ACHN (cell line): ENCODE measurements at regions not wholly inside any gene's neighbourhood (a gene's known extent, or its start where the extent isn't known, plus 50 kb on each side); places are given as distances from the start of the nearest gene placed in this dataset.

Experiments used
- DNase-seq: peaks from one replicate; pipeline ENCODE4 v3.0.0-alpha.2; 2015
- in situ Hi-C: cut with HindIII; loops from 2 replicates; pipeline ENCODE4 v1.10.0; 2017; ENCODE audit warnings: low sequenced_read_pairs, low pct_ligation_motif_present, low pct_unique_long_range_greater_than_20kb

- in situ Hi-C loops = no loop called here
- DNase-seq = no peak
These were observed 667.3 kb downstream of the PTPRU start for GRCh38 chr1:29903548-29904166.

- DNase-seq = no peak
- in situ Hi-C loops = no loop called here
These were observed 665.5 kb downstream of the PTPRU start for GRCh38 chr1:29901624-29902325.

- in situ Hi-C loops = no loop called here
- no peak for DNase-seq
These were observed 664.4 kb downstream of the PTPRU start for GRCh38 chr1:29900712-29901111.

GRCh38 chr1:29900104-29900679 lies 663.9 kb downstream of the PTPRU start:
- no peak for DNase-seq
- in situ Hi-C loops = no loop called here

- DNase-seq = no peak
- in situ Hi-C loops = no loop called here
These were observed 660.7 kb downstream of the PTPRU start for GRCh38 chr1:29896791-29897714.

- DNase-seq = no peak
- in situ Hi-C loops = no loop called here
These were observed 660.0 kb downstream of the PTPRU start for GRCh38 chr1:29896300-29896699.

- in situ Hi-C loops = no loop called here
- DNase-seq = no peak
These were observed 658.9 kb downstream of the PTPRU start for GRCh38 chr1:29895201-29895600.

- in situ Hi-C loops = no loop called here
- no peak for DNase-seq
These were observed 658.0 kb downstream of the PTPRU start for GRCh38 chr1:29894311-29894710.

GRCh38 chr1:29893806-29894205 lies 657.5 kb downstream of the PTPRU start:
- in situ Hi-C loops = no loop called here
- no peak for DNase-seq

- DNase-seq = no peak
- in situ Hi-C loops = no loop called here
These were observed 656.9 kb downstream of the PTPRU start for GRCh38 chr1:29893046-29893723.

- DNase-seq = no peak
- in situ Hi-C loops = no loop called here
These were observed 655.9 kb downstream of the PTPRU start for GRCh38 chr1:29892247-29892646.

GRCh38 chr1:29890201-29890959 lies 654.1 kb downstream of the PTPRU start:
- in situ Hi-C loops = no loop called here
- DNase-seq = no peak

- in situ Hi-C loops = no loop called here
- DNase-seq = no peak
These were observed 653.5 kb downstream of the PTPRU start for GRCh38 chr1:29889776-29890175.

- in situ Hi-C loops = no loop called here
- no peak for DNase-seq
These were observed 648.4 kb downstream of the PTPRU start for GRCh38 chr1:29884740-29885139.

GRCh38 chr1:29883986-29884385 lies 647.7 kb downstream of the PTPRU start:
- no peak for DNase-seq
- in situ Hi-C loops = no loop called here

GRCh38 chr1:29883411-29883832 lies 647.1 kb downstream of the PTPRU start:
- DNase-seq = no peak
- in situ Hi-C loops = no loop called here

- in situ Hi-C loops = no loop called here
- DNase-seq = no peak
These were observed 644.2 kb downstream of the PTPRU start for GRCh38 chr1:29880556-29880955.

GRCh38 chr1:29879217-29879616 lies 642.9 kb downstream of the PTPRU start:
- in situ Hi-C loops = no loop called here
- no peak for DNase-seq
